ENCODE measurements at regions not wholly inside any gene's neighbourhood (a gene's known extent, or its start where the extent isn't known, plus 50 kb on each side); places are given as distances from the start of the nearest gene placed in this dataset.
"Not testable (repeated sequence)": the region's sequence is repeated elsewhere in the genome, so short reads cannot be mapped to it uniquely, and the experiment has no call there.

DNA sequence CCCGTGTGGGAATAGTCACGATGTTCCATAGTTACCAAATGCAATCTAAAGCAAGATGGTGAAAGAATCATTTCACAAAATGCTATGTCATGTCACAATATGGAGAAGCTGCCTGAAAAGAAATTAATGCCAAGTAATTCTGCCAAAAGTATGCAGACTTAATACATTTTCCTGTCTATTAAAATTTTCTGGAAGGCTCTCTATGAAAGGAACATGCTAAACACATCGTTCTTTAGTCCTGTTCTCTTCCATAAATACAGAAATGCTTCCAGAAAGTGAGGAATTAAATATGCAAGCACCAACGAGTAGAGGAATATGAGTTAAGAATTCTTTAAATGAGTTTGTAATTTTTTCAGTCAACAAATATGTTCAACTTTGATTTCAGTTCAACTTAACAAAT, 266.8 kb upstream of the CRBN start:
- Histone ChIP-seq H3K36me3 (no peaks in the 10 kb centered on the region), H3K4me3 (no peak overlapping the region), H3K27me3 (no peaks in the 10 kb centered on the region), H3K9me3 (replicated peaks) (no peaks in the 10 kb centered on the region), H3K4me1 (no peaks in the 10 kb centered on the region), H3K27ac (no peak overlapping the region)
- DNase-seq: no peak

DNA sequence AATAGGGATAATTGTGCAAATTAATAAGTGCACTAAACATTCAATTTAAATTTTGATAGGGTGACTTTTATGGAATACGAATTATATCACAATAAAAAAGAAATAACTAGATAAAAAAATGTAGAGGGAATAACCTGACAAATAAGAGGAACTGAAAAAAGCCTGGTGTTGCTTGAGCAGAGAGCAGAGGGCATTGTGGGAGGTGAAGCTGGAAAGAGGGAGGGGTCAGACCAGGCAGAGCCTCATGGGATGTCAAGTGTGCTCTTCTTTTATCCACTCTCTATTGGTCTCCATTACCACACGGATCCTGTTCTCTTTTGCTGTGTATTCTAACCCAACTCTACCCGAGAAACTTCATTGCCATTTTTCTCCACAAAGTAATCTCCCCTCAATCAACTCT, 264.0 kb upstream of the CRBN start:
- no peak for DNase-seq
- Histone ChIP-seq H3K27ac (no peak overlapping the region), H3K4me1 (no peaks in the 10 kb centered on the region), H3K27me3 (no peaks in the 10 kb centered on the region), H3K4me3 (no peak overlapping the region), H3K36me3 (no peaks in the 10 kb centered on the region), H3K9me3 (replicated peaks) (no peaks in the 10 kb centered on the region)

DNA sequence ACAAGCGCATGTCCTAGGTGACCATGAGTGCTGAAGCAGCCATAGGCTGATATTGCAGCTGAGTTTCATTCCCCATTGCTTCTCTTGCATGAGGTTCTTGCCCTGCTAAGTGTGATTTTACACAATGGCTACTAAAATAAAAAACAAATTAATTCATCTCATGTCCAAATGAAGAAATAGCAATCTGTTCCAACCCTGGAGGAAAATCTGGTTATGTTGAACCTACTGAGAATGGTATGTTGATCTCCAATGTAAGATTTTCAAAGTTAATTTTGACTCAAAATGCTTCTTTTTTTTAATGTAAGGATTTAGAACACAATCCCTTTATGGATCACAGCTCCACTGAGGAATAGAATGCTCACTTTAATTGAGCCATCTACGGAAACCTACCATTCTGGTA, 254.2 kb upstream of the CRBN start:
- Histone ChIP-seq H3K27ac (no peak overlapping the region), H3K9me3 (replicated peaks) (no peaks in the 10 kb centered on the region), H3K27me3 (no peaks in the 10 kb centered on the region; the same call in 1 of the 2 replicates), H3K4me1 (no peaks in the 10 kb centered on the region), H3K36me3 (no peaks in the 10 kb centered on the region), H3K4me3 (no peak overlapping the region)
- DNase-seq: no peak

DNA sequence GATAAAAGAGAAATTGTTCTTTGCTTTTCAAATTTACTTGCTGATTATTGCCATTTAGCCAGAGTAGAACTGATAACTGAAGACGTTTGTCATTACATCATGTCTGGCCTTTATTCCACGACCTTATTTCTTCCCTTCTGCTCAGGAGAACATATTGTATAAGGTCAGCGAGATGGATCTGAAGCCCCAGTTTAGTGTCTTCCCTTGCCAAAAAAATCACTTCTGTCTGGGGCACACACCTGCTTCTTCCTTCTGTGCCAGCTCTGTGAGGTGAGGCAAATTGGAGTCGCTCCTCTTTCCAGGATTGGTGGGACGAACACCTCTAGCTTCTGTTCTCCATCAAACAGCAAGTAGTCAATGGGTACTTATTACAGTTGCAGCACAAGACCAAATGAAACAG, 250.3 kb upstream of the CRBN start:
- no peak for DNase-seq
- H3K27ac ChIP-seq: no peak overlapping the region
- no peaks in the 10 kb centered on the region for H3K9me3 ChIP-seq (replicated peaks)
- no peaks in the 10 kb centered on the region for H3K36me3 ChIP-seq
- no peak overlapping the region for H3K4me3 ChIP-seq
- H3K4me1 ChIP-seq: no peaks in the 10 kb centered on the region
- no peaks in the 10 kb centered on the region; the same call in 1 of the 2 replicates for H3K27me3 ChIP-seq

DNA sequence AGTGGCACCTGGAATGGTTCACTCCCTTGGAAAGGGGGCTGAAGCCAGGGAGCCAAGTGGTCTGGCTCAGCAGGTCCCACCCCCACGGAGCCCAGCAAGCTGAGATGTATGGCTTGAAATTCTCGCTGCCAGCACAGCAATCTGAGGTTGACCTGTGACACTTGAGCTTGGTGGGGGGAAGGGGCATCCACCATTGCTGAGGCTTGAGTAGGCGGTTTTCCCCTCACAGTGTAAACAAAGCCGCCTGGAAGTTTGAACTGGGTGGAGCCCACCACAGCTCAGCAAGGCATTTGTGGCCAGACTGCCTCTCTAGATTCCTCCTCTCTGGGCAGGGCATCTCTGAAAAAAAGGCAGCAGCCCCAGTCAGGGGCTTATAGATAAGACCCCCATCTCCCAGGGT, 228.2 kb upstream of the CRBN start:
- H3K27ac ChIP-seq; H3K36me3 ChIP-seq; H3K9me3 ChIP-seq (replicated peaks); H3K4me1 ChIP-seq; H3K27me3 ChIP-seq; H3K4me3 ChIP-seq: not testable (repeated sequence)
- peak in 1 of 2 experiments; percentile 4 for DNase-seq

DNA sequence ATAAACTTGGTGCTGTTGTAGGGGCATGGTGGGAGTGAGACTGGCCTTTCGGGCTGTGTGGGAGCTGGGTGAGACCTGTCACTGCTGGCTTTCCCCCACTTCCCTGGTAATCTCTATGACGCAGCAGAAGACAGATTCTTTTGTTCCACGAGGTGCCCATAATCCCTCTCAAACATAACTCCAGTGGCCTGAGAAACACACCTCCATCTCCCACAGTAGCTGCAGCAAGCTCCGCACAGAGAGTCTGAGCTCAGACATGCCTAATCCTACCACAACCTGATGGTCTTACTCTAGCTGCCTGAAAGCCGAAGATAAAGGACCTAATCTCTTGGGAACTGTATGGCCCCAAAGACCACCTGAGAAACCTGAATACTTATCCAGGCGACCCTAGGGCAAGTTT, 225.6 kb upstream of the CRBN start:
- Histone ChIP-seq H3K36me3 (no peaks in the 10 kb centered on the region), H3K9me3 (replicated peaks) (no peaks in the 10 kb centered on the region), H3K4me3 (no peak overlapping the region), H3K27me3 (no peaks in the 10 kb centered on the region), H3K4me1 (no peaks in the 10 kb centered on the region), H3K27ac (no peak overlapping the region)
- DNase-seq: no peak

DNA sequence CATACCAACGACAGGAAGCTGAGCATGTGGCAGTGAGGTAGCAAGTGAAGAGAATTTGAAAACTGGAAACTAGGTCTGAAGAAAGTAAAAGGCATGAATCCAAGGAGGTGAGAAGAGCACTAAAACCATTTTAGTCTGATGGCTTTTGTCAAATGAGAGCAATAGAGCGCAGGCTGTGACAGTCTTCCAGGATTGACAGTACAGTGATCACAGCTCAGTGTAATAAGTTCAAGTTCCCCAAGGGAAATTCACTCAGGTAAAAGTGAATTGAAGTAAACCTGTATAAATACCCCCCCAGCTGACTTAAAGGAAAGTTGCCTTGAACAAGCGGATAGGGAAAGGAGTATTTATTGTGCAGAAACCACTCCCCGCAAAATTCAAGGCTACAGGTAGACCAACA, 224.2 kb upstream of the CRBN start:
- H3K27ac ChIP-seq: no peak overlapping the region
- H3K4me1 ChIP-seq: no peaks in the 10 kb centered on the region
- no peaks in the 10 kb centered on the region for H3K27me3 ChIP-seq
- H3K4me3 ChIP-seq: no peak overlapping the region
- H3K9me3 ChIP-seq (replicated peaks): no peaks in the 10 kb centered on the region
- no peak for DNase-seq
- H3K36me3 ChIP-seq: no peaks in the 10 kb centered on the region

DNA sequence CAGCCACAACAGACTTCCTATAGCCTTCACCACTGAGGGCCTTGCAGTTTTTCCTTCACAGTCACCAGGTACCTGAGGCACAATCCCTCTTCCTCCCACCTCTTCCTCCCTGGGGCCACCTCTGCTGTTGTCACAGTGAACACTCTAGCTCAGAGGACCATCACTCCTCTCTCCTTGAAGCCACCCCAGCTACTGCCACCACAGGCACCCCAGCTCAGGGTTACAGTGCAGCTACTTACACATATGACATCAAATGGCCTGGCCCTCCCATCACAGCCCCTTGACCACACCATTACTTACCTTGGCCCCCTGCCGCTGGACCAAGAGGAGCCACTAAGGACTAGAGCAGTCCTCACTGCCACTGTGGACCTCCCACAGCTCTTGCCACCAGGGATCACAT, 213.5 kb upstream of the CRBN start:
- no peak for DNase-seq
- no peaks in the 10 kb centered on the region for H3K27me3 ChIP-seq

DNA sequence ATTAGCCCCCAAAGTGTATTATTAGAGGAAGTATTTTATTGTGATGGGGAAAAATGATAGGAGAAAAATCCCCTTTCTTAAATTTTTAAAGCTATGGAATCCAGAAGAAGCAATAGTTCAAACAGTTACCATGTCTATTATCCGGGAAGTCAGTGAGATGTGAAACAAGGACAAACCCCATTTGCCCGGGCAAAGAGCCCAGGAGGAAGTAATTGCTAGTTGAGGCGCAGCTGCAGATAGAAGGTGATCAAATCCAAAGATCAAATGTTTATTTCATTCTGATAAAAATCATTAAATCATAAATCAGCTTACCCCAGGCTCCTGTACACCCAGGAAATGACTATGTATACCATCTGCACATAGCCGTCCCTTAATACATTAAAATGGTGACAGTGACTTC, 204.0 kb upstream of the CRBN start:
- Histone ChIP-seq H3K4me1 (no peaks in the 10 kb centered on the region), H3K36me3 (no peaks in the 10 kb centered on the region), H3K9me3 (replicated peaks) (no peaks in the 10 kb centered on the region), H3K27me3 (no peaks in the 10 kb centered on the region), H3K4me3 (no peak overlapping the region), H3K27ac (no peak overlapping the region)
- no peak for DNase-seq

More for the DNA sequence above, 213.5 kb upstream of the CRBN start:
- no peaks in the 10 kb centered on the region for H3K9me3 ChIP-seq (replicated peaks)
- H3K4me3 ChIP-seq: no peak overlapping the region
- H3K36me3 ChIP-seq: no peaks in the 10 kb centered on the region
- no peaks in the 10 kb centered on the region for H3K4me1 ChIP-seq
- H3K27ac ChIP-seq: no peak overlapping the region

DNA sequence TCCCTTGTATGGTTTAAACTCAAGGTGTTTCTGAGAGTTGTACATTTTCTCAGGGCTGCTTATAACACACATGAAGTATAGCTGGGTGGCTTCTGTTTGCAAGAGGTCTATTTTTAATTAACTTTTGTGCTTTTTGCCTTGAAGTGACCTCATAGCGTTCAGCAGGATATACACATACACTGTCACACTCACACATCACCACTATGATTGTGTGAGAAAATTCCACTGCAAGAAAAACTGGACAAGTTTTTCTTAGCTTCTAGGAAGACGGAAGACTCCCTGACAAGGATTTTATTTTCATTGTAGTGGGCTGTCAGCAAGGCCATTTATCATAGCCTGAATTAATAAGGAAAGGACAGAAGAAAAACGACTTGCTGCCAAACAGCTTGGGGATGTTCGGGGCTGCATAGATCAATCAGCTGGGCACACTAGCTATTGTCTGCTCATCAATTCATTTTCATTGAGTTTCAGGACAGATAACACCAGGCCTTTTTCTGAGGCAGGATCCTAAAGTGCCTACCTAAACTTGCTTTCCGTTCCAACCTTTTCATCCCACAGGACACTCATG, 192.8 kb upstream of the CRBN start:
- H3K36me3 ChIP-seq: no peaks in the 10 kb centered on the region
- no peak for DNase-seq
- H3K27ac ChIP-seq: no peak overlapping the region
- no peaks in the 10 kb centered on the region for H3K4me1 ChIP-seq
- H3K4me3 ChIP-seq: no peak overlapping the region
- H3K9me3 ChIP-seq (replicated peaks): peaks cover 2% of the 10 kb centered on the region; the same call in 1 of the 2 replicates
- H3K27me3 ChIP-seq: no peaks in the 10 kb centered on the region

DNA sequence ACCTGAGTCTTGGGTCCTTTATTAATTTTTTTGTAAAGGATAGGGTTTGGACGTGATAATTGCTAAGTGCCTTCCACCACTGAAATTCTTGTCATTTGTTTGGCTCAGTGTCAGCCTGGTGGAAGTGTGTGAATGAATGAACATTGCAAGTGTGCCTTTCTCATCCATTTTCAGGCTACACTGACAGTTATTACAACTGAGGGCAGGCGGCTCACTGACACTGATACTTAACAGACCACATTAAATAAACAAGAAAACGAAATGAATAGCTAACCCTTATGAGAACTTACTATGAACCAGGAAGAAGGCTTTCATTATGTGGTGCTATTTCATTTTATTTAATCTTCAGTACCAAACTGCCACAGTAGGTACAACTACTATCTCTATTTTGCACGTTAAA, 188.8 kb upstream of the CRBN start:
- no peak for DNase-seq
- no peaks in the 10 kb centered on the region for H3K27me3 ChIP-seq
- no peak overlapping the region for H3K27ac ChIP-seq
- no peaks in the 10 kb centered on the region for H3K9me3 ChIP-seq (replicated peaks)
- no peak overlapping the region for H3K4me3 ChIP-seq
- no peaks in the 10 kb centered on the region for H3K36me3 ChIP-seq
- H3K4me1 ChIP-seq: no peaks in the 10 kb centered on the region

DNA sequence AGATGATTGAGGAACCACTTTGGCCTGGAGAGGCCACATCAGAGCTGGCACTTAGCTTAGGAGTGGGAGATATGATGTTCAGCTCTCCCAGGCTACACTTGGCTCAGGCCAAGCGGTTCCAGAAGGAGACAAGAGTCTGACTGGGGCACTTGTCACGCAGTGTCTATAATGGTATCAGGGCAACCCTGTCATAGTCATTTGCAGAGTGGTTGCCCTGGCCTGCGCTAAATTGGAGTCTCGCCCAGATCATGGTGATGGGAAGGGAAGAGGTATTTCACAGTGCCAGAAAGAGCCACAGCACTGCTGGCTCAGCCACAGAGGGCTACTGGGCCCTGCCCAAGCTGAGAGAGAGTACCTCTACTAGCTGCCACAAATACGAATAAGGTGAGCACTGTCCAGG, 186.9 kb upstream of the CRBN start:
- no peak for DNase-seq

DNA sequence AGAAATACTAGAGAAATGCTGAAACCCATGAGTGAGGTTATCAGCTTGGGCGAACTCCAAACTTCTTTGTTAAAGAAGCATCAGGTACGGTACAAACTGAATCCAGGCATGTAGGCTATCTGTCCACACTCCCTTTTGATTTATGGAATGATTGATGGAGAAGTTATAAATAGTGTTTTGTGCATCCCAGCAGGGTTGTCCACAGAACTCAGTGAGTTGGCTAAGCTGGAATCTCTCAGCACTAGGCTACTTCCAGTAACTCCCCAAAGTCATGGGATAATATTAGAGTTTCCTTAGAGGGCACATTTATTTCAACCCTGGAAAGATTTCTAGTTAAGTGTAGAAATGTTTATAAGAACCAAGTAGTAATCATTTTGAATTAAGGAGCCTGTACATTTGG, 186.2 kb upstream of the CRBN start:
- Histone ChIP-seq H3K4me1 (no peaks in the 10 kb centered on the region), H3K4me3 (no peak overlapping the region), H3K36me3 (no peaks in the 10 kb centered on the region), H3K9me3 (replicated peaks) (no peaks in the 10 kb centered on the region), H3K27me3 (no peaks in the 10 kb centered on the region), H3K27ac (no peak overlapping the region)
- no peak for DNase-seq

More for the DNA sequence above, 186.9 kb upstream of the CRBN start:
- Histone ChIP-seq H3K4me1 (no peaks in the 10 kb centered on the region), H3K36me3 (no peaks in the 10 kb centered on the region), H3K27ac (no peak overlapping the region), H3K27me3 (no peaks in the 10 kb centered on the region), H3K4me3 (no peak overlapping the region), H3K9me3 (replicated peaks) (no peaks in the 10 kb centered on the region)

DNA sequence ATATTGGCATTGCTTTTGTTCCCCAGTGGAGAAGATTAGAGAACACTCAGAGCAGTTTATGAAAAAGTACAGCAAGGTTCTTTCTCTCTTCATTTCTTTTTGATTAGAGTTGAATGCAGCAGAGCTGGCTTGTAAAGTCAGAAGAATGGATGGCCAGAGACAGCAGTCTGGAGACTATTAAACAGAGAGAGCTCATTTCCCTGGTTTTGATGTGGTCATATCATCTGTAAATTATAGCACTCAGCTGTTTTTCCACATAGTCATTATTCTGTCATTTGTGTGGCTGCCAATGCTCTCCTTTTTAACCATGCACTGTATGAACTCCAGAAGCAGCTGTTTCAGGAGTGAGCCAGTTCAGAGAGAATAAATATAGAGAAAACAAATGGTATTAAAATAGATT, 177.4 kb upstream of the CRBN start:
- Histone ChIP-seq H3K9me3 (replicated peaks) (no peaks in the 10 kb centered on the region), H3K4me3 (no peak overlapping the region), H3K27me3 (no peaks in the 10 kb centered on the region), H3K36me3 (no peaks in the 10 kb centered on the region), H3K4me1 (peaks cover 7% of the 10 kb centered on the region; the same call in 1 of the 2 replicates), H3K27ac (no peak overlapping the region)
- peak; percentile 3 to 63 for DNase-seq

DNA sequence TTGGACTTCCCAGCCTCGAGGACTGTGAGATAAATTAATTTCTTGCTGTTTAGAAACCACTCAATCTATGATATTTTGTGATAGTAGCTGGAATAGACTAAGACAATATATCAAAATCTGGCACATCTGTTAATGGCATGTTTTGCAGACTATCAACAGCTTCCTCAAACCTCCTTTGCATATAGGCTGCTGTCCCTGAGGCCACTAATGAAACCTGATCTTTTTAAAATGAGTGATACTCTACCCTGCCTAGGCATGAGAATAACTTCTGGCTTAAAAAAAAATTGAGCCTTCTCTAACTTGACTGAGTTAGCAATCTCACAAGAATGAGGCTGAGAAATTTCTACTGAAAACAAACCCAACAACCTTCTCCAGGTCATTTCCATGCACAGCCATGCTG, 176.0 kb upstream of the CRBN start:
- Histone ChIP-seq H3K9me3 (replicated peaks) (no peaks in the 10 kb centered on the region), H3K27me3 (no peaks in the 10 kb centered on the region), H3K36me3 (no peaks in the 10 kb centered on the region), H3K4me3 (no peak overlapping the region), H3K4me1 (peaks cover 7% of the 10 kb centered on the region; the same call in 1 of the 2 replicates), H3K27ac (no peak overlapping the region)
- DNase-seq: no peak

DNA sequence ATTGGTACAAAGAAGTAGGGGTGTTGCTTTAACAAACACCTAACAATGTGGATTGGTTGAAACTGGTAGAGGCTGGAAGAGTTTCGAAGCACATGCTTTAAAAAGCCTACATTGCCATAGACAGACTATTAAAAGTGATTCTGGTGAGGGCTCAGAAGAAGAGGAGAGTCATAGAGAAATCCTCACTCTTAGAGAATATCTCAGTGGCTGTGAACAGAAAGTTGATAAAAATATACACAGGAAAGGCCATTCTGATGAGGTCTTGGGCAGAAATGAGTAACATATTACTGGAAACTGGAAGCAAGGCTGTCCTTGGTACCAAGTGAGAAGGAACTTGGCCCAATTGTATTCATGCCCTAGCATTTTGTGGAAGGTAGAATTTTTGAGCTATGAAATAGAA, 173.7 kb upstream of the CRBN start:
- H3K36me3 ChIP-seq: no peaks in the 10 kb centered on the region
- H3K4me1 ChIP-seq: peaks cover 7% of the 10 kb centered on the region; the same call in 1 of the 2 replicates
- H3K4me3 ChIP-seq: no peak overlapping the region
- no peaks in the 10 kb centered on the region for H3K27me3 ChIP-seq
- H3K9me3 ChIP-seq (replicated peaks): no peaks in the 10 kb centered on the region
- H3K27ac ChIP-seq: no peak overlapping the region
- no peak for DNase-seq
